AG09319 (cell line): ENCODE measurements at regions not wholly inside any gene's neighbourhood (a gene's known extent, or its start where the extent isn't known, plus 50 kb on each side); places are given as distances from the start of the nearest gene placed in this dataset.
"Not testable (repeated sequence)": the region's sequence is repeated elsewhere in the genome, so short reads cannot be mapped to it uniquely, and the experiment has no call there.

ENCODE experiments used
- DNase-seq: peaks from one replicate; pipeline ENCODE4 v3.0.0-alpha.2; 2010; ENCODE audit warnings: low read depth; ENCODE audit errors: extremely low read depth
- TF ChIP-seq, protein P1 (sequence below): IDR thresholded peaks from 2 replicates; pipeline ENCODE4 v1.5.1; 2011; ENCODE audit warnings: low read depth, mild to moderate bottlenecking, inconsistent platforms, low read length, moderate library complexity

DNA sequence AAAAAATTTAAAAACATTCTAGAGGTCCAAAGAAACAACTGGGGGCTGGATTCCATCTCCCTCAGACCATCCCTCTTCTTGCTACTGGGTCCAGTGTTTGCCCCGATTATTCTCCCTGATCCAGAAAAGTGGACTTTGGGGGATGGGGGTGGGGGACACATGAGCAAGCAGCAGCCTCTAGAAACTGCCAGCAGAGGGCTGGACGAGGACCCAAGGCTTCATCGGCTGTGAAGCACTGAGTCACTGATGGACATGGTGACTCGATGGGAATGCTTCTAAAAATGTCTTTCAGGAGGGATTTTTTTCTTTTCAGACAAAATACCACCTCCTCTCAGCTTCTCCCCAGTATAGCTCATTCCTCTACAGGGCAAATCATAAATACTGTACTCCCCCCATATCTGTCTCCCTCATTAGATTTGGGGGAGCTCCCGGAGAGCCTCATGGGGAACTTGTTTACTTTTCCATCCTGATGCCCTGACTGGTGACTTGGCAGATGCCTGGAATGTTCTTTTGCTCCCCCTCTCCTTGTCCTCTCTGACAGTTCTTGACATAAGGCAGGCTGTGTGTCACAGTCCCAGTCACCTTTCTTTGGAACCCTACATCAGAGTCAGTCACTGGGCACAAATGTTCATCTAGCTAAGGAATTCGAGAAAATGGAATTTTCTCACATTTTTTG is 67.2 kb upstream of the STC2 start:
- DNase-seq: no peak
- TF ChIP-seq, protein P1, sequence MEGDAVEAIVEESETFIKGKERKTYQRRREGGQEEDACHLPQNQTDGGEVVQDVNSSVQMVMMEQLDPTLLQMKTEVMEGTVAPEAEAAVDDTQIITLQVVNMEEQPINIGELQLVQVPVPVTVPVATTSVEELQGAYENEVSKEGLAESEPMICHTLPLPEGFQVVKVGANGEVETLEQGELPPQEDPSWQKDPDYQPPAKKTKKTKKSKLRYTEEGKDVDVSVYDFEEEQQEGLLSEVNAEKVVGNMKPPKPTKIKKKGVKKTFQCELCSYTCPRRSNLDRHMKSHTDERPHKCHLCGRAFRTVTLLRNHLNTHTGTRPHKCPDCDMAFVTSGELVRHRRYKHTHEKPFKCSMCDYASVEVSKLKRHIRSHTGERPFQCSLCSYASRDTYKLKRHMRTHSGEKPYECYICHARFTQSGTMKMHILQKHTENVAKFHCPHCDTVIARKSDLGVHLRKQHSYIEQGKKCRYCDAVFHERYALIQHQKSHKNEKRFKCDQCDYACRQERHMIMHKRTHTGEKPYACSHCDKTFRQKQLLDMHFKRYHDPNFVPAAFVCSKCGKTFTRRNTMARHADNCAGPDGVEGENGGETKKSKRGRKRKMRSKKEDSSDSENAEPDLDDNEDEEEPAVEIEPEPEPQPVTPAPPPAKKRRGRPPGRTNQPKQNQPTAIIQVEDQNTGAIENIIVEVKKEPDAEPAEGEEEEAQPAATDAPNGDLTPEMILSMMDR: peak; percentile 42

DNA sequence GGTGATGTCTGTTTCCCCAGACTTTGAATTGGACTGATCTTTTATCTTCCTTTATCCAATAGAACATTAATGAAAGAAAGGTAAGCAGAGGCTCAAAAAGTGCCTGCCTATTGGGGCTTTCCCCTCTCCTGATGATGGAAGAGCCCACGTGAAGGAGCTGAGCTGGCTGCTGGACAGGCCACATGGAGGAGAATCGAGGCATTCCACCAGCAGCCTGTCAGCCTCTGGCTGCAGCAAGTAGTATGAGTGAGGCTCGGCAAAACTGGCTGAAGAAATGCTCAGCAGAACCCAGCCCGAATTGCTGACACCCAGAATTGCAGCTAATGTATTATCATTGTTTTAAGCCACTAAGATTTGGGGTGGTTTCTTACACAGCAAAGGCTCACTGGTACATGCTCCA is 66.5 kb upstream of the STC2 start:
- TF ChIP-seq, protein P1: no peak
- no peak for DNase-seq

DNA sequence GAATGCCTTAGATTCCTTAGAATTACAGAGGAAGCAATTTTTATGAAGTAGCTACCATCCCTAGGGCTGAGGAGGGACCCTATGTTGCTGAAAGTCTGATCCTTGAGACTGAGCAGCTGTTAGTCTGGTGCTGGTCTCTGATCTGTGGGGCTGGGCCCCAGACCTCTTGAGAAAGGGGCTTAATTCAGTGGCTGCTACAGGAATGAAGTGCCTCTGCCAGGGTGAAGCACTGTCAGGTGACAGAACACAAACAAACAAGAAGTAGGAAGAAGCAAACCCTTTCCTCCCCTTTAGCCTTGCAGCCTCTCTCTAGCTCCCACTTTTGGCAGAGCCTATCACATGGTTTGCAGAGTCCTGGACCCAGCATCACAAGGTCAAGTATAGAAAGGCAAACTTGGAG is 64.0 kb upstream of the STC2 start:
- TF ChIP-seq, protein P1: no peak
- DNase-seq: no peak

DNA sequence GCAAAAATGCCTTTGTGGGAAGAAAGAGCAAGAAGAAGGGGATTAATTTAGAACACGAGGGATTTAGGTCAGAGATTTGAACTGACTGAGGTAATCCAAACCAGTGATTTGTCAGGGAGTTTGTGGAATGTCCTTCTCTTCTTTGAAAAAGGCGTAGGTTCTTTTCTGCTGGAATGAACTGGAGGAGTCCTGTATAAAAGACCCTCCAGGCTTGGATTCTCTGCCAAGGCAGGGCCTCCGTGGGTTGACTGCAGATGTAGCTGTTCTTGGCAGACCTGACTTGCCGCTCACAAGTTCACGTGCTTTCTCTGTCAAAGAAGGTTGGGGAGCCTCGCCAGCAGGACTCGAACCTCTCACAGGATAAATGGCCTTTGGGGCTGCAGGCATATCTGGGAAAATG is 62.8 kb upstream of the STC2 start:
- DNase-seq: no peak
- TF ChIP-seq, protein P1: no peak

DNA sequence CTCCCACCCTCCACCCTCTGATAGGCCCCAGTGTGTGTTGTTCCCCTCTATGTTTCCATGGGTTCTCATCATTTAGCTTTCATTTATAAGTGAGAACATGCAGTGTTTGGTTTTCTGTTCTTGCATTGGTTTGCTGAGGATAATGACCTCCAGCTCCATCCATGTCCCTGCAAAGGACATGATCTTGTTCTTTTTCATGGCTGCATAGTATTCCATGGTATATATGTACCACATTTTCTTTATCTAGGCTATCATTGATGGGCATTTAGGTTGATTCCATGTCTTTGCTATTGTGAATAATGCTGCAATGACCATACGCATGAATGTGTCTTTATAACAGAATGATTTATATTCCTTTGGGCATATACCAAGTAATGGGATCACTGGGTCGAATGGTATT is 59.1 kb upstream of the STC2 start:
- DNase-seq: not testable (repeated sequence)

DNA sequence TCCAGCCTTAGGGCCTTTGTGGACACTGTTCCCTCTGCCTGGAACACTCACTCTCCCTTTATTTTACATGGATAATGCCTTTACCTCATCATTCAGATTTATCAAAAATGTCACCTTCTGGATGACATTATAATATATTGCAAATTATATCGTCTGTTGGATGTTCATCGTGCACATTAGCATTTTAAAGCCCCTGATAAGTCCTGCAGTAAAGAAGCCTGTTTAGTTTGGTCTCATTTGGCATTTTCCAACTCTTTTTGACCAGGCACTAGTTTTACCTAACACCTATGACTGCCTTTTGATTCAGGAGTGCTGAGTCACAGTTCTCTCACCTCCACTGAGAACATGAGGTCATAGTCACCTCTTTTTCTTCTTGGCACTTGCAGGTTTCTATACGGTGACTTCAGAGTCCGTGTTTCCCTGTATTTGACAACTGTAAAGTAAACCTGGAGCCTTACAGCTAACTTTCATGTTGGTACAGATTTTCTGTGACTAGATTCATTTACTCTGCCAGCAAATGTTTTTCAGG is 57.7 kb upstream of the STC2 start:
- DNase-seq: no peak
- TF ChIP-seq, protein P1: no peak

DNA sequence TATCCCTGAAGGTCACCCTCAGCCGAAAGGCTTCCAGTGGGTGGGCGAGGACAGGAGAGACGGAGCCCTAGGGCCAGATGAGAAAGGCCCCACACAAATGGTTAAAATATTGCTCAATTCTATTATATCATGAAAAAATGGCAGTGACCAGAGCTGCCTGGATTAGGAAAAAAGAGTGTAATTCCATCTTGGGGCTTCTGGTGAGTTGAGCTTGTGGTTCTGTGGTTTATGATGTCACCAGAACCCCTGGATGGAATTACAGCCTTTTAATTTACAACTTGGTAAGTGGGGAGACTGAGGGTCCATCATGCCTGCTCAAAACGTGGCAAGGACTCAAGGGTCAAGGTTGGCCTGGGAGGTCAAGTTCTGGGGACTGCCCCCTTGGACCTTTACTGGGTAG is 55.5 kb upstream of the STC2 start:
- no peak for DNase-seq
- TF ChIP-seq, protein P1: no peak

DNA sequence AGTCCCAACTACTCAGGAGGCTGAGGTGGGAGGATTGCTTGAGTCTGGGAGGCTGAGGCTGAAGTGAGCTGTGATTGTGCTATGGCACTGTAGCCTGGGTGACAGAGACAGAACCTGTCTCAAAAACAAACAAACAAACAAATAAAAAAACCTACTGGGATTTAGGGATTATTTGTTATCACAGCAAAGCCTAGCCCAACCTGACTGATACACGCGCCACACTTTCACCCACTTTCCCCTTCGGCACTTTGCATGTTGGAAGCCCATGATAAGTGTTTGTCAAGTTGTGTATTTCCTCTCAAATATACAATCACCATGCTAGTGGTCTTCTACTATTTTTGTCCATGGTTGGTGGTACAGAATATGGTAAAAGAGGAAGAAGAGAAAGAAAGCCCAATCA is 50.5 kb upstream of the STC2 start:
- TF ChIP-seq, protein P1: no peak
- DNase-seq: no peak
